GM19239 (cell line): ENCODE measurements at regions not wholly inside any gene's neighbourhood (a gene's known extent, or its start where the extent isn't known, plus 50 kb on each side); places are given as distances from the start of the nearest gene placed in this dataset.

Source experiments
- DNase-seq: peaks from one replicate; pipeline ENCODE4 v3.0.0; 2011; ENCODE audit warnings: low spot score; ENCODE audit not compliant: insufficient read length
- FAIRE-seq: peaks from 2 replicates; lab custom pipeline; 2011; peaks lifted over from hg19 to GRCh38; lab: Jason Lieb, UNC

- no peak for DNase-seq
- no peak for FAIRE-seq
Measured at GRCh38 chr3:82354228-82354627, 592.8 kb upstream of the GBE1 start.

GRCh38 chr3:82353306-82354171 lies 592.1 kb upstream of the GBE1 start:
- FAIRE-seq: no peak

GRCh38 chr3:82347585-82347984 lies 586.1 kb upstream of the GBE1 start:
- FAIRE-seq: no peak
- no peak for DNase-seq

More at GRCh38 chr3:82353306-82354171, 592.1 kb upstream of the GBE1 start:
- DNase-seq: no peak

GRCh38 chr3:82342521-82342920 lies 581.1 kb upstream of the GBE1 start:
- FAIRE-seq (no peak), DNase-seq (no peak)

- FAIRE-seq: no peak
- no peak for DNase-seq
Measured at GRCh38 chr3:82329300-82329699, 567.9 kb upstream of the GBE1 start.

- no peak for FAIRE-seq
Measured at GRCh38 chr3:82311901-82312300, 550.5 kb upstream of the GBE1 start.

GRCh38 chr3:82308755-82309154 lies 547.3 kb upstream of the GBE1 start:
- FAIRE-seq (no peak), DNase-seq (no peak)

More at GRCh38 chr3:82311901-82312300, 550.5 kb upstream of the GBE1 start:
- no peak for DNase-seq

- DNase-seq (no peak), FAIRE-seq (no peak)
Measured at GRCh38 chr3:82306189-82306588, 544.7 kb upstream of the GBE1 start.

GRCh38 chr3:82294609-82295008 lies 533.2 kb upstream of the GBE1 start:
- DNase-seq: no peak
- no peak for FAIRE-seq

- DNase-seq (no peak), FAIRE-seq (no peak)
Measured at GRCh38 chr3:82293867-82294266, 532.4 kb upstream of the GBE1 start.

- FAIRE-seq (peak; percentile 4), DNase-seq (no peak)
Measured at GRCh38 chr3:82293435-82293834, 532.0 kb upstream of the GBE1 start.

- FAIRE-seq (no peak), DNase-seq (no peak)
Measured at GRCh38 chr3:82287562-82287961, 526.1 kb upstream of the GBE1 start.

- no peak for DNase-seq
- no peak for FAIRE-seq
Measured at GRCh38 chr3:82281205-82281604, 519.8 kb upstream of the GBE1 start.

- DNase-seq (no peak), FAIRE-seq (no peak)
Measured at GRCh38 chr3:82276992-82277391, 515.5 kb upstream of the GBE1 start.

- no peak for DNase-seq
- FAIRE-seq: peak; percentile 14
Measured at GRCh38 chr3:82274897-82275296, 513.5 kb upstream of the GBE1 start.

GRCh38 chr3:82265747-82266146 lies 504.3 kb upstream of the GBE1 start:
- DNase-seq (no peak), FAIRE-seq (no peak)

- FAIRE-seq (no peak), DNase-seq (no peak)
Measured at GRCh38 chr3:82262193-82262592, 500.7 kb upstream of the GBE1 start.

- no peak for DNase-seq
- FAIRE-seq: no peak
Measured at GRCh38 chr3:82261637-82262036, 500.2 kb upstream of the GBE1 start.

- FAIRE-seq: no peak
Measured at GRCh38 chr3:82261013-82261412, 499.6 kb upstream of the GBE1 start.

GRCh38 chr3:82259994-82260393 lies 498.5 kb upstream of the GBE1 start:
- FAIRE-seq (no peak), DNase-seq (no peak)

More at GRCh38 chr3:82261013-82261412, 499.6 kb upstream of the GBE1 start:
- DNase-seq: no peak

- DNase-seq (no peak), FAIRE-seq (no peak)
Measured at GRCh38 chr3:82240322-82240721, 478.9 kb upstream of the GBE1 start.

- FAIRE-seq (no peak), DNase-seq (no peak)
Measured at GRCh38 chr3:82236257-82236656, 474.8 kb upstream of the GBE1 start.
